ENCODE measurements at regions not wholly inside any gene's neighbourhood (a gene's known extent, or its start where the extent isn't known, plus 50 kb on each side); places are given as distances from the start of the nearest gene placed in this dataset.
"Not testable (repeated sequence)": the region's sequence is repeated elsewhere in the genome, so short reads cannot be mapped to it uniquely, and the experiment has no call there.

DNA sequence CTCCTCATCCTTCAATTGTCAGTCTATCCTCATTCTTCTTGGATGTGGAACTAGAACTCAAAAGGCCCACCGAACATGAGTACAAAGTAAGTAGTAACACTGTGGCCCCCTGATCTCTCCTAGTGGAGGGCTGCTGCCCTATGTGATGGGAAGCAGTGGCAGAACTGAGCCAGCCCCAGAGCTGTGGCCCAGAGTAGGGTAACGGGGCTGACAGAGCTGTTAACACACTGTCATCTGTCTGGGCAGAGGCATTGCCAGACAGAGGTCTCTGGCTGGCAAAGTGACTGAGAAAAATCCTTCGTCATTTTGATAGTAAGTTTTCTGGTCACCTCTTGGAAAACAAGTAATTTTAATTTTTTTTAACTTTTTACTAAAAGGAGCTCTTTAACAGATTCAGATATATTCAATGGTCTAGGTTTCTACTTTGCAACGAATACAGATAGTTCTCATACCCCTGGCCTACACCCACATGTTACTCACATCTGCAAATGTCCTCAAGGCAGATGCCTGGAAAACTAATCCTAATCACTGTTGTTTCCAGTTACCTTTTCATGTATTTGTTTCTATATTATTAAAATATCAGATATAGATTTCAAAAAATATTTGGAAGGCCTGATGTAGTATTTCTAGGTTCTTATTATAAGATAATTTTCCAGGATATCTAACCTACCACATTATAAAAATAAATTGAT lies 588.7 kb downstream of the CPS1 start:
- no peak for DNase-seq

DNA sequence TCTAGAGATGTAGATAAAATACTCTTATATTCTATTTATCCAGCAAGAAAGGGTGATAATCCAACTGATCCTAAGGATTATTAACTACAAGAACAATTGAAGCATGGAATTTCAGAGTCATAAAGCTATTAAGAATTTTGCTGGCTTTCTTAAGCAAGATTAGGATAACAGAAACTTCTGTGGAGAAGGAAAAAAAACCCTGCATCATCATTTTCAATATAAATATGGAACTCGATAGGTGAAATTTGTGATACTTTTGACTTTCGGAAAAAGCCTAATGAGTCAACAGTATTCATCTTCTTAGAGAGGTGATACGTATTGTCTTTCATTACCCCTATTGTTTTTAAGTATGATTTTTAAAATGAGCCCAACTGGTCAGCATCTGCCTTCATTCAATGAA lies 593.3 kb downstream of the CPS1 start:
- no peak for DNase-seq

DNA sequence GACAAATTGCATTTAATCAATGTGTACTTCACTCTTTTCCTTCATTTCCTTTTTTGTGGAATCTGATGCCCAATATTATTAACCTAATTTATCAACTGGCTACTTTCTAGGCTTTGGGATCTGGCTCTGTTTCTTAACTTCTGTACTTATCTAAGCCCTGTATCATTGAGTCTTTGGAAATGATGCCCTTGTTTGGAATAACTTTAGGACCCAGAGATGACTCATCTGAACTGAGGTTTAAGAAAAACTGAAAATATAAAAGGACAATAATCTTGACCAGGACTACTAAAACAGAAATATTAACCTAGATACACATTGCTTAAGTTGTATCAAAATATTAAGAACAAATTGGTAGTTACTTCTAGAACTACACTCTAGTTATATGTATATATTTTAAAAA lies 600.8 kb downstream of the CPS1 start:
- no peak for DNase-seq

DNA sequence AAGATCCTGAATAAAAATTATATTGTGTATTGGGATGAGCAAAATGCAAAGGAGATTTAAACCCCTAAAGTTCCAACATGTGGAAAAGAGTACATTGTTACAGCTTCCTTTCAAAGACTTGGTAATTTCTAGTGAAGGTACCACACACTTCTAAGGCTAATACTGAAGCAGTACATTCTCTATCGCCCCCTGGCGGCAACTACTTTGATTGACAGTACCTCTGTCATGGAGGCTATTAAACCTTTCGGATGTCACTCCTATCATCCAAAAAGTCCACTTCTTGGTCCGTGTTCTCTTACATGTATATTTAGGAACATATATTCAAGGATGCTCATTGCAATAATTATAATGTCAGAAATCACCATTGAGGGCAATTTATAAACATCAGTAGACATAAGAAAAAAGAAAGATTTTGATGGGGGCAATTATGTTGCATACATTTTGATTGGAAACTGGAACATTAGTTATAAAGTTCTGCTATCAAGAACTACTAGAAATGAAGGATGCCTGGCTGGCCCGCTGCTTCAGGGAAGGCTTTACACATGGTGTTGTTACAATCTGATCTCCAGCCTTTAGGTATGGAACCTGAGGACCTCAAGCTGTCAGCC lies 601.6 kb downstream of the CPS1 start:
- DNase-seq: peak; percentile 54 to 82

DNA sequence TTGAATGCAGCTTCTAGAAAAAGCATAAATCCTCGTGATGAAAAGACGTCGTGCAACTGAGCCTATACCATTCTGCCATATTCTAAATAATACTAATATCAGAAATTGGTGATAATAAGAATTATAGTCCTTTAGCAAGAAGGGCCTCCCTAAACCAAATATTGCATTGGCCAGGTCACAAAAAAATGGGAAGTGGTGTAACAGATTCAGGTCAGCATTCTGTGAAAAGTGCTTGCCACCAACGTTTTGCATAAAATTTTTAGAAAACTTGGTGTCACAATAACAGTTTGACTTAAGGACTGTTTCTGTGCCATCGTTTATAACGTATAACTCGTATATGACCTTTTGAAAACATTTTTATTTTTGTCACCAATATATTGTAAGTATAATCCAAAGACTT lies 603.6 kb downstream of the CPS1 start:
- DNase-seq: no peak

DNA sequence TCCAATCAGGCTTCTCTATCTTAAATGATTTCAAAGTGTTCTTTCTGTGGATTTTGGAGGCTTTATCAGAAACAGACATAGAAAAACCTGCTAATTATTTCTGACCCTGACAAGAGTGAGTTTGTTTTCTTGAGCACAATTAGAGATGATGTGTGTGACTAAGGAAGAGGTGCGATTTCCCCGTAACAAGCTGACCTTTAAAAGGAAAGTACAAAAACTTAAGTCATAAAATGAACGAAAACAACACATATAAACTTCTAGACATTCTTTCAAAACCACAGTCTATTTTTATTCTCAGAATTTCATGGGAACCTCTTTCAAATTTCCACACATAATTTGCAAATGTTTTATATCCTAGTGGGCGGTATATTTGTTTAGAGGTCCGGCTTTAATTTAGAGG lies 604.8 kb downstream of the CPS1 start:
- no peak for DNase-seq

DNA sequence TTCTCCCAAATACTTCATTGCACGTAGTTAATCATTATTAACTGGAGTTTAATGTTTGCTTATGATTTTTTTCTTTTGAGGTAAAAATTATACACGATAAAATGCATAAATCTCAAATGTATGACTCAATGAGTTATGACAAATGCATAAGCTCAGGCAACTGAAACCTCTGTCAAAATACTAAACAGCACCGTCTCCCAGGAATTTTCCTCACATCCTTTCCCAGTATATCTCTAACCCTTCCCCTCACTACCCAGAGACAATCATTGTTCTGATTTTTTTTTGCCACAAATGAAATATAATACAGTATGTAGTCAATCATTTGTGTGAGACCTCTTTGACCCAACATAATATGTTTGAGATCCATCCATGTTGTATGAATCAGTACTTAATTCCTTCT lies 606.5 kb downstream of the CPS1 start:
- DNase-seq: no peak

DNA sequence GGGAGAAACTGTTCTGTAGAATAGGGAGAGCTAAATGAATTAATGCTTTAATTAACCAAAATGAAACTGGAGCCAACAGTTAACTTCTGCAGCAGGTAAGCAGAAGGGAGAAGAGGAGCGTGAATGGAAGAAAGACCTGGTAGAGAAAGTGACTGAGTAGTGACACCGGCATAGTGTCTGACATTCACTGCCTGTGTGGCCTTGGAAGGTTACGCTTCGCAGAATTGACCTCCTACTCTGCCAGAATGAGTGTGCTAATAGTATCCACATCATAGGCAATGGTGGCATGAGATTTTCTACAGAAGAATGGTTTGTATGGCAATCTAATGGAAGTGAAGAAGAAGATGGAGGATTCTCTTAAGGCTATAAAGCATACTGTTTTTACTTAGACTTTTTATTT lies 614.4 kb downstream of the CPS1 start:
- no peak for DNase-seq

DNA sequence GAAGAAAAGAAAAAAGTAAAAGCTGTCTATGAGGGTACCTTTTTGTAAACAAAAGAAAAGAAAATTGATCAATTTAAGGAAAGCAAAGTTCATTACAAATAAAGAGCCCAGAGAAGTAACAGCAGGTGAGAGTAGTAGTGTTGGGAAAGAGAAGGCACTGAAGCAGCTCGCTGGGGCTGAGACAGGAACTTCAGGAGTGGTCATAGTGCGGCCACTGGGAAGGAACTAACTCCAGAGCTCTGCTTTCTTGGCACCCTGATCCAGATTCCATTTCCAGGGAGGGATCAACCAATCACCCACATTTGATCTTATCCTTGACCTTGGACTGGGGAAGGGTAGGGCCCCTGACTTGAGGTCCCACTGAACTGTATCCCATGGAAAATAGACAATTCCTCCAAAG lies 617.6 kb downstream of the CPS1 start:
- no peak for DNase-seq

DNA sequence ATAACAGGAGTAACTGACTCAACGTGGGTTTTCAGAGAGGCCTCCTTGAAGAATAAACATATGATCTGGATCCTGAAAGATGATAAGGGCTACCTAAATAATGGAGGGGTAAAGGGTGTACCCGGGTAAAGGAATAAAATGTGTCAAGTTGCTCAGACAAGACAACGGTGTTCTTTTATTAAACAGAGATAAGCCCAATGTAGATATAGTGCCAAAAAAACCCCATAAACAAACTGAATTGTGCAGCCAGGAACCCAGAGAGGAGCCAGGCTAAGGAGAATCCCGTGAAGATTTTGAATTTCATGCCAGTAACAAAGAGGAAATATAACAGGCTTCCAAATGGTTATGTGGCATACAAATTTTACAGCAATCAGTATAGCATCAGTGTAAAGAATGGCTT lies 618.2 kb downstream of the CPS1 start:
- DNase-seq: no peak

DNA sequence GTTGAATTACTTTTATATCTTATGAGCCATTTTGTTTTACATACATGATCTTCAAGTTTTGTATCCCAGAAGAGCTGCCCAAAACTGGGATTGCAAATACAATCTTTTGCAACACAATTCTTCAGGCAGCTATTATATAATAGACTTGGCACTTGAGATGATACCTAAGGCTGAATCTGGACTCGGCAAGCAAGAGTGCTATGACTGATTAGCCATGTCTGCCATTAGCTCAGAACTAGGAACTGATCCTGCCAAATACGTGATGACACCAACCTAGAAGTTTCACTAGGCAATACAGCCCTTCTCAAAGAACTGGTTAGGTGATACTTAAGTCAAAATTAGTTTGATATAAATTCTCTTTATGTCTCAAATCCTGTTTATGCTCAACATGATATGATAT lies 619.6 kb downstream of the CPS1 start:
- no peak for DNase-seq

DNA sequence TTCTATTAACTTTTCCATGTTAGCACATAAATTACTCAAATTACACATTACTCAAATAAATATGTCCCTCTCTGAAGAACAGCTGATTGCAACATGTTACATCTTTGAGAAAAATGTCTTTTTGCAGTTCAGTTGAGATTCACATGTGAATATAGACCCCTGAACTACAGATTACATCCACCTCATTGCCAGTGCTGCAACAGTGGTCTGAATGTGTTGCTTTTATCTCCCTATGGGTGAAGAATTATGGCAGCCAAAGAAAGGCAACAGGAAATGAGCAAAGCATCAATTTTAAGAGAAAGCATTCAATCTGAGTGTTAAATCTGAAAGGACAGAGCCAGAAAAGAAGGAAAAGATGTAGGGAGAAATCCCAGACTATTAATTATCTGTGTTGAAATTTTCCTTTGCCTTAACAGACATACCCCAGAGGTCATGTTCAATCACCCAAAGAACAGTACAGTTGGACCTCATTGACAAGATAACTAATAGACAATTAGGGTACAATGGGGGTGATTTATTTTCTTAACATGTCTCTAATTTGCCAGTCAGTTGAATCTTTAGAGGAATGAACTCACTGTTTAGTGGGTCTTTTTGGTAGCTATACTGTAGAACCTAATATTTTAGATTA lies 620.2 kb downstream of the CPS1 start:
- no peak for DNase-seq

DNA sequence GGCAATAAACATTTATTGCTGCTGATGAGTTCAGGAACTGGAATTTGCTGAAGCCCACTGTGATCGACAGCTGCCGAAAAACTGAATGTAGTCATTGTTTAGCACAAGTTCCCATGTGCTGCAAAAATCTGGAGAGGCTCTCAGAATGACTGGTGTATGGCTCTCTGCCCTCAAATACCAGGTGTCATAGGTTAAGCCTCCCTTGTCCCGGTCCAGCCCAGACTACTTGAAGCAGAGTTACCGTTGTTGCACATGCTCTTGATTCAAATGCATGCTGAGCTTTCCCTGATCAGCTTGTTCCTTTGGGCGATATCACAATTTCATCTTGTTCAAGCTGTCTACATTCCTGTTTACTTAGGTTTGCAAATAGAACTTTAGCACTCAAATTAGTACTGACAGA lies 625.2 kb downstream of the CPS1 start:
- DNase-seq: peak in 1 of 2 experiments; percentile 30

DNA sequence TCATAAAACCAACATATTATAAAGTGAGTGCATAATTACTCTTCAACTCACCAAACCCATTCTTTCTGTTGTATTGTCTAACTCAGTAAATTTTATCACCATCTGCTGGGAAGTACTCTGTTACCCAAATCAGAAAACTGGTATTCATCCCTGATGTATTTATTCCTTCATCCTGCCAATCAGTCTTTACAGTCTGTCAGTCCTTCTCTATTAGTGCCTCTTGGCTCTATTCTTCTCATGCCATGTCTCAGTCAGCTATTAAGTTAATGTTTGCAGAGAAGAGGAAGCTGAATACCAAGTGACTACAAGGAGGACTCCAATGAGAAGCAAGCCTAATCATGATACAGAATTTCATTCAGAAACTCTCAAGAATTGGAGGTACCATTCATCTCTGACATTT lies 631.2 kb downstream of the CPS1 start:
- no peak for DNase-seq

DNA sequence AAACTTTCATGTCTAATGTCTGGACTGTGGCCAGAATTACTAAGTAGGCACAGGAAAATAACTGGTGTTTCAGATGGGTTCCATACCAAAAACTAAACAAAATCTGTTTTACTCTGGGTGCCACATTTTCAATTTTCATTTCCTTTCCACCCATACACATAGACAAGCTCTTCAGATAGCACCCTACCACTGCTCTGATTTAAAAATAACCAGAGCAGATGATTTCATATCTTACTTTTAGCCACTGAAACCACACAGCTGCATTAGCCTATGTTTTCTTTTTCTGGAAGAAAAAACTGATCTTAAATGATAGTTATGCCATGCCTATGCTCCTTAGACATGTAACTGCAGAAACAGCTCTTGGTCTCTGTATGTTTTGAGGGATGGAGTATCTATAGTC lies 647.6 kb downstream of the CPS1 start:
- no peak for DNase-seq

DNA sequence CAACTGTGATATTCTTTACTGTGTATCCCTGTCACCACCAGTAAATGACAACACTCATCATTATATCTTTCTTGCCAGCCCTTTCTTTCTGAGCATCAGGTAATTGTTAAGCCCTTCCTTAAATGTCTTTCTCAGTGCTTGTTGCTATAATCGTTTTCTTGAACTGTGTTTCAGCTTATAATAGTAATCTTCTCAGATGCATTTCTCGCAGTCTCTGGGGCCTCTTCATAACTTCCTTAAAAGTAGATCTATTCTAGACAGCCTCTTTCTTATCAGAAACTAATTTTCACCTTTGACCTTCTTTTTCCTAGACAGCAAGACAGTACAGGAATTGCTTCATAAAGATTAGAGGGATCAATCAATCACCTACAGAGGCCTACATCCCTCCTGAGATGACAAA lies 648.1 kb downstream of the CPS1 start:
- no peak for DNase-seq

DNA sequence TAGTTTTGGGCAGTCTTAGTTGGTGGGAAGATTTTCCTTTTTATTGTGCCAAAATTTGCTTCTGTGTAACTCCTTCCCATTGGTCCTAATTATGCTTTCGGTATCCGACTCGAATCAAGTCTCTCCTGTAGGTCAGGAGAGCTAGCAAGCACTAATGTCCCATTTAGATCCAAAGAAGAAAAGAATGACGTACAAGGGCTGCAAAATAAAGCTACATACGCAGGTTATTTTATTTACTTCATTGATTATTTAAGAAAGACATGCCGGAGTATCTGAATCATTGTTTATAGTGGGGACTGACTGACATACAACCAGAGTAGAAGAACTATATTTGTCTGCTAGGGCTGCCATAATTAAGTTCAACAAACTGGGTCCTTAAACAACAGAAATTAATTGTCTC lies 648.5 kb downstream of the CPS1 start:
- no peak for DNase-seq

DNA sequence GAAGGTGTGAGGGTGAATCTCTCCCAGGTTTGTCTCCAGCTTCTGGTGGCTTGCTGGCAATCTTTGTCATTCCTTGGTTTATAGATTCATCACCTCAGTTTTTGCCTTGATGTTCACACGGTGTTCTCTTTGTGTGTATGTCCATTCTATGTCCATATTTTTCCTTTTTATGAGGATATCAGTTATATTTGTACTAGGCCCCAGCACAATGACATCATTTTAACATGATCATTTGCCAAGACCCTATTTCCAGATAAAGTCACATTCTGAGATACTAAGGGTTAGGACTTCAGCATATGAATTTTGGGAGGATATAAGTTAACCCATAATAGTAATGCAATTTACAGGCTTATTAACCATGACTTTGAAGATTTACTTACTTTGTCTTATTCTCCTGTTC lies 649.0 kb downstream of the CPS1 start:
- no peak for DNase-seq

DNA sequence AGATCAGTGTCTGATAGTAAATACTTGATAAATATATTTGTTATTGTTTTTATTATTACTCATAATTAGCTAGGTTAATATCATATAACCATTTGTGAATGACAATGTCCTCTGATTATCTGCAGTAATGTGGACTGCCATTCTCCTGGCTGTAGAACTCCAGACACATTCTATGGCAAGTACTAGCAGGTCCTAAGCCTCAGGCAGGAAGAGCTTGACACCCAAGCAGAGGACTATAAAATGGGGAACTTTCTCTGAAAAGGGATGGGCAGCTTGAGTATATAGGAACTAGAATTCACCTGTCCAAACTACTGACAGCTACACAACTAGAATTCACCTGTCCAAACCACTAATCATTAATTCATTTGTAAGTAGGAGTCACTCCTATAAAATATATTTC lies 649.4 kb downstream of the CPS1 start:
- DNase-seq: no peak

DNA sequence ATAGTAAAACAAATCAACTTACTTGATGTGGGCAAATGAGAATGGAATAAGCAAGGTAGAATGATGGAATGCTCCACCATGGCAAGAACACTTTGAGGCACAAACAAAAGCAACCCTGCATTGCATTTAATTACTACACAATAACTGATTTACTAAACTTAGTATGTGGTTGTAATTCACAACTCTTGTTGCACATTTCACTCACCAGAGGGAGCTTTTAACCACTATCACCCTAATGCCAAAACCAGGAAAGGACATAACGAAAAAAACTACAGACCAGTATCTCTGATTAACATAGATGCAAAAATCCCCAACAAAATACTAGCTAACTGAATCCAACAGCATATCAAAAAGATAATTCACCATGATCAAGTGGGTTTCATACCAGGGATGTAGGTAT lies 659.8 kb downstream of the CPS1 start:
- DNase-seq: no peak

DNA sequence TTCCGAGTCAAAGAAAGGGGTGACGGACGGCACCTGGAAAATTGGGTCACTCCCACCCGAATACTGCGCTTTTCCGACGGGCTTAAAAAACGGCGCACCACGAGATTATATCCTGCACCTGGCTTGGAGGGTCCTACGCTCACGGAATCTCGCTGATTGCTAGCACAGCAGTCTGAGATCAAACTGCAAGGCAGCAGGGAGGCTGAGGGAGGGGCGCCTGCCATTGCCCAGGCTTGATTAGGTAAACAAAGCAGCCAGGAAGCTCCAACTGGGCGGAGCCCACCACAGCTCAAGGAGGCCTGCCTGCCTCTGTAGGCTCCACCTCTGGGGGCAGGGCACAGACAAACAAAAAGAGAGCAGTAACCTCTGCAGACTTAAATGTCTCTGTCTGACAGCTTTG lies 663.1 kb downstream of the CPS1 start:
- not testable (repeated sequence) for DNase-seq

DNA sequence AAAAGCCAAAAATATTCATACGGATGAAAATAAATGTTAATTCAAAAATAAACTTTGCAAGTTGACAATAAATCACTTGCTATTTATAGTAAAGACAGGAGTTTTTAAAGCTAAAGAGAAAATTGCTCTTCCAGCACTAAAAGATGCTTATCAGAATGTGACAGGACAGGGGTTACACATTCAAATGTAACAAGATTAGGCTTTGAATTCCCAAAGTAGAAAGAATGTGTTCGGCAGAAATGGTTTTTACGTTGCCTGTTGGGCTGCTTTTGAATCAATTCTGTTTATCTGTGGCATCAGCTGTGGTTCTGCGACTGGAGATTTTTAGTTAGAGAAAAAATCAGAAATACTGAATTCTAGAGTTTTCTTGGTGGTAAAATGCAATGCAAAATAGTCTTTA lies 669.4 kb downstream of the CPS1 start:
- no peak for DNase-seq

DNA sequence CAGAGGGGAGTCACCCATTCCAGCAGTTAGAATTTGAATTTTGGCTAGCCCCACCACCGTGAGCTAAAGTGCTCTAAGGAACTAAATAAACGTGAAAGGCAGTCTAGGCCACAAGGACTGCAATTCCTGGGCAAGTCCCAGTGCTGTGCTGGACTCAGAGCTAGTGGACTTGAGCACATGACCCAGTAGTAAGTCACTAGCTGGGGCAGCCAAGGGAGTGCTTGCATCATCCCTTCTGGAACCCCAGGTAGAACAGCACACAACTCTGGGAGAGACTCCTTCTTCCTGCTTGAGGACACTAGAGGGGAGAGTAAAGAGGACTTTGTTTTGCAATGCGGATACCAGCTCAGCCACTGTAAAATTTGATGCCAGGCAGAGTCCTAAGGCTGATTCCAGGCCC lies 672.2 kb downstream of the CPS1 start:
- DNase-seq: no peak

DNA sequence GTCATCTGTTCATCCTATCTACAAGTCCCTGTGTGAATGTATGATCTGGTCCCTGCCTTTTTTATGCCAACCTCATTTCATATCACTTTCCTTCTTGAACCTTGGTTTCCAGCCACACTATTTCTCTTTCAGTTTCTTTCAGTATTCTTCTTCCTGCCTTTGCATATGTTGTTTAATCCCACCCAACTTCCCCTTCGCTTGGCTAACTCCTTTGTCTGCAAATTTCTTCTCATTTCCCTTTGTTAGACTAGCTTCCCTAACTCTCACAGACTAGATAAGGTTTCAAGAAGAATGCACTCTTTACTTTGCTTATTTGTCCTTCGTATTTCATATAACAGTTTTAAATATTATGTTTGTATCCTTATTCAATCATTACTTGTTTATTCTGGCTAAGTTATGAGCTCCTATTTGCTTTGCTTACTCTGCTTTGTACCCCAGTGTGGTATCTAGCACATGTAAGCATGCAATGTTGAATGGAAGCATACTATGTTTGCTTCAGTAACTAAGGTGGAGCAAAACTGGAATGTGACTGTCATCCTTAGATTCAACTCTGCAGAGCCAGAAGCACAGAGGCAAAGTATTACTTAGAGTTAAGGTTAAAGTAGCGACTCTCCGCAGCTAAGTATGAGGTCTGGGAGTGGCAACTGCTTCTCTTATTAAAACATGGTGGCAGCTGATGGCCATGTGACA lies 681.3 kb downstream of the CPS1 start:
- no peak for DNase-seq
